ENCODE measurements at regions not wholly inside any gene's neighbourhood (a gene's known extent, or its start where the extent isn't known, plus 50 kb on each side); places are given as distances from the start of the nearest gene placed in this dataset.
"Not testable (repeated sequence)": the region's sequence is repeated elsewhere in the genome, so short reads cannot be mapped to it uniquely, and the experiment has no call there.

GRCh38 chr2:48088994-48089393 is 182.7 kb upstream of the FBXO11 start:
- TF ChIP-seq, protein P1, sequence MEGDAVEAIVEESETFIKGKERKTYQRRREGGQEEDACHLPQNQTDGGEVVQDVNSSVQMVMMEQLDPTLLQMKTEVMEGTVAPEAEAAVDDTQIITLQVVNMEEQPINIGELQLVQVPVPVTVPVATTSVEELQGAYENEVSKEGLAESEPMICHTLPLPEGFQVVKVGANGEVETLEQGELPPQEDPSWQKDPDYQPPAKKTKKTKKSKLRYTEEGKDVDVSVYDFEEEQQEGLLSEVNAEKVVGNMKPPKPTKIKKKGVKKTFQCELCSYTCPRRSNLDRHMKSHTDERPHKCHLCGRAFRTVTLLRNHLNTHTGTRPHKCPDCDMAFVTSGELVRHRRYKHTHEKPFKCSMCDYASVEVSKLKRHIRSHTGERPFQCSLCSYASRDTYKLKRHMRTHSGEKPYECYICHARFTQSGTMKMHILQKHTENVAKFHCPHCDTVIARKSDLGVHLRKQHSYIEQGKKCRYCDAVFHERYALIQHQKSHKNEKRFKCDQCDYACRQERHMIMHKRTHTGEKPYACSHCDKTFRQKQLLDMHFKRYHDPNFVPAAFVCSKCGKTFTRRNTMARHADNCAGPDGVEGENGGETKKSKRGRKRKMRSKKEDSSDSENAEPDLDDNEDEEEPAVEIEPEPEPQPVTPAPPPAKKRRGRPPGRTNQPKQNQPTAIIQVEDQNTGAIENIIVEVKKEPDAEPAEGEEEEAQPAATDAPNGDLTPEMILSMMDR (IDR thresholded peaks at IDR 0.05; ENCODE audit: insufficient read depth, low read length, missing control alignments): no peak
- ChIA-PET POLR2A (no interaction called here), CTCF (interaction anchor here (0.9 kb wide), 1 partner anchor 102 kb away, joined by 3 read pairs; no protein-coding TSS in a partner anchor)
- H3K4me3 ChIP-seq (ENCODE audit: low read depth, low read length): no peak overlapping the region
- no peak for DNase-seq (ENCODE audit: low read depth, low spot score)

DNA sequence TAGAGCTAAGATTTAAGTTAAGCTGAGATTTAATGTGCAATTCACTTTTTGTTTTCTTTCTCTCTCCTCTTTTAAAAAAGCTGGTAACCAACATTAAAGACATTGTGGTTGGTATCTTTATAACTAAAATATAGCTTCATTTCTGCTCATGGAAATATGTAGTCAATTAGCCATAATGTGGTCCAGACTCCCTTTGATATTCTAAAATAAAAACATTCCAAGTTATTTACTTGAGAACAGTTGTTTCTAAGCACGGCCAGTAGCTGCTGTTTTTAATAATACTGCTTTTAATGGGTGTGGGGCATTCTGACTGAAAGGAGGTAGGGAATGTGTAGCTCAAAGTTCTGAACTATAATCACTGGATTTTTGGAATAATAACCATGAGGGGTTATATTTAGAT is 183.3 kb upstream of the FBXO11 start:
- POLR2A ChIA-PET: no interaction called here

GRCh38 chr2:48092846-48093803 is 186.8 kb upstream of the FBXO11 start:
- ChIA-PET CTCF (interaction anchor here (1.3 to 1.6 kb wide), 5 partner anchors 12 to 325 kb away, joined by 3 to 13 read pairs (median 4); no protein-coding TSS in a partner anchor), POLR2A (interaction anchor here (0.5 to 1.2 kb wide), 3 partner anchors 14 to 291 kb away, joined by 3 to 5 read pairs (median 5); no protein-coding TSS in a partner anchor)
- TF ChIP-seq, protein P1 (IDR thresholded peaks at IDR 0.05; ENCODE audit: insufficient read depth, low read length, missing control alignments): no peak
- no peak overlapping the region for H3K4me3 ChIP-seq (ENCODE audit: low read depth, low read length)
- no peak for DNase-seq (ENCODE audit: low read depth, low spot score)

More for the DNA sequence above, 183.3 kb upstream of the FBXO11 start:
- no peak overlapping the region for H3K4me3 ChIP-seq (ENCODE audit: low read depth, low read length)
- CTCF ChIA-PET: interaction anchor here (0.9 to 1.1 kb wide), 2 partner anchors 13 to 101 kb away, joined by 3 read pairs; no protein-coding TSS in a partner anchor
- TF ChIP-seq, protein P1 (IDR thresholded peaks at IDR 0.05; ENCODE audit: insufficient read depth, low read length, missing control alignments): no peak
- no peak for DNase-seq (ENCODE audit: low read depth, low spot score)

GRCh38 chr2:48096765-48097164 is 190.5 kb upstream of the FBXO11 start:
- CTCF ChIA-PET: interaction anchor here (1.1 to 2.7 kb wide), 3 partner anchors 9 to 660 kb away, joined by 3 to 13 read pairs (median 4); no protein-coding TSS in a partner anchor
- H3K4me3 ChIP-seq (ENCODE audit: low read depth, low read length); DNase-seq (ENCODE audit: low read depth, low spot score); POLR2A ChIA-PET: not testable (repeated sequence)

- ChIA-PET CTCF (interaction anchor here (2.7 kb wide), 1 partner anchor 9 kb away, joined by 13 read pairs; no protein-coding TSS in a partner anchor), POLR2A (no interaction called here)
- DNase-seq (ENCODE audit: low read depth, low spot score): no peak
- no peak overlapping the region for H3K4me3 ChIP-seq (ENCODE audit: low read depth, low read length)
- TF ChIP-seq, protein P1 (IDR thresholded peaks at IDR 0.05; ENCODE audit: insufficient read depth, low read length, missing control alignments): no peak
Measured at GRCh38 chr2:48098539-48098938, 192.2 kb upstream of the FBXO11 start.

GRCh38 chr2:48104418-48104817 is 198.1 kb upstream of the FBXO11 start:
- POLR2A ChIA-PET: no interaction called here
- CTCF ChIA-PET: interaction anchor here (0.5 to 6.2 kb wide), 13 partner anchors 9 to 770 kb away, joined by 3 to 113 read pairs (median 4); no protein-coding TSS in a partner anchor
- DNase-seq (ENCODE audit: low read depth, low spot score): no peak
- TF ChIP-seq, protein P1 (IDR thresholded peaks at IDR 0.05; ENCODE audit: insufficient read depth, low read length, missing control alignments): no peak
- H3K4me3 ChIP-seq (ENCODE audit: low read depth, low read length): no peak overlapping the region

All from AG04449 (cell line).